ENCODE measurements at regions not wholly inside any gene's neighbourhood (a gene's known extent, or its start where the extent isn't known, plus 50 kb on each side); places are given as distances from the start of the nearest gene placed in this dataset.

- Histone ChIP-seq H3K27ac (ENCODE audit: low read depth in 1 of 2, low read length in 2 of 2) (peak overlapping the region; percentile 86 to 90), H3K9ac (ENCODE audit: low read depth in 1 of 2, low read length in 2 of 2) (peak overlapping the region; percentile 80 to 98), H3K9me3 (ENCODE audit: control insufficient read depth in 4 of 4, low read length in 3 of 4) (no peaks in the 10 kb centered on the region), H3K36me3 (ENCODE audit: control insufficient read depth in 4 of 4, insufficient read depth in 3 of 4, low read depth in 1 of 4, low read length in 3 of 4) (no peaks in the 10 kb centered on the region), H3K4me3 (ENCODE audit: low read depth in 1 of 3, low read length in 3 of 3) (peak overlapping the region; percentile 53 to 86 (median 84)), H3K4me1 (ENCODE audit: control insufficient read depth in 4 of 4, insufficient read depth in 4 of 4, low read length in 3 of 4) (peaks cover 0 to 20% (median 5%) of the 10 kb centered on the region in 4 donors), H3K27me3 (ENCODE audit: control insufficient read depth in 4 of 4, insufficient read depth in 4 of 4, low read length in 3 of 4) (no peaks in the 10 kb centered on the region)
- peak; percentile 82 for TF ChIP-seq YY1 (IDR thresholded peaks at IDR 0.05)
- peak in 1 of 2 donors; percentile 3 for TF ChIP-seq RXRA (IDR thresholded peaks at IDR 0.05)
- TF ChIP-seq GABPA (IDR thresholded peaks at IDR 0.05 in 1 of 2, conservative IDR thresholded peaks at IDR 0.05 in 1 of 2), result peak in 1 of 2 donors; percentile 55
- peak in 1 of 2 donors; percentile 2 for TF ChIP-seq HNF4A (conservative IDR thresholded peaks at IDR 0.05)
- TF ChIP-seq TAF1 (conservative IDR thresholded peaks at IDR 0.05), result peak; percentile 82
- no peak for TF ChIP-seq FOXA1 (IDR thresholded peaks at IDR 0.05)
- no peak for TF ChIP-seq ZBTB33 (IDR thresholded peaks at IDR 0.05)
- TF ChIP-seq, protein P1, sequence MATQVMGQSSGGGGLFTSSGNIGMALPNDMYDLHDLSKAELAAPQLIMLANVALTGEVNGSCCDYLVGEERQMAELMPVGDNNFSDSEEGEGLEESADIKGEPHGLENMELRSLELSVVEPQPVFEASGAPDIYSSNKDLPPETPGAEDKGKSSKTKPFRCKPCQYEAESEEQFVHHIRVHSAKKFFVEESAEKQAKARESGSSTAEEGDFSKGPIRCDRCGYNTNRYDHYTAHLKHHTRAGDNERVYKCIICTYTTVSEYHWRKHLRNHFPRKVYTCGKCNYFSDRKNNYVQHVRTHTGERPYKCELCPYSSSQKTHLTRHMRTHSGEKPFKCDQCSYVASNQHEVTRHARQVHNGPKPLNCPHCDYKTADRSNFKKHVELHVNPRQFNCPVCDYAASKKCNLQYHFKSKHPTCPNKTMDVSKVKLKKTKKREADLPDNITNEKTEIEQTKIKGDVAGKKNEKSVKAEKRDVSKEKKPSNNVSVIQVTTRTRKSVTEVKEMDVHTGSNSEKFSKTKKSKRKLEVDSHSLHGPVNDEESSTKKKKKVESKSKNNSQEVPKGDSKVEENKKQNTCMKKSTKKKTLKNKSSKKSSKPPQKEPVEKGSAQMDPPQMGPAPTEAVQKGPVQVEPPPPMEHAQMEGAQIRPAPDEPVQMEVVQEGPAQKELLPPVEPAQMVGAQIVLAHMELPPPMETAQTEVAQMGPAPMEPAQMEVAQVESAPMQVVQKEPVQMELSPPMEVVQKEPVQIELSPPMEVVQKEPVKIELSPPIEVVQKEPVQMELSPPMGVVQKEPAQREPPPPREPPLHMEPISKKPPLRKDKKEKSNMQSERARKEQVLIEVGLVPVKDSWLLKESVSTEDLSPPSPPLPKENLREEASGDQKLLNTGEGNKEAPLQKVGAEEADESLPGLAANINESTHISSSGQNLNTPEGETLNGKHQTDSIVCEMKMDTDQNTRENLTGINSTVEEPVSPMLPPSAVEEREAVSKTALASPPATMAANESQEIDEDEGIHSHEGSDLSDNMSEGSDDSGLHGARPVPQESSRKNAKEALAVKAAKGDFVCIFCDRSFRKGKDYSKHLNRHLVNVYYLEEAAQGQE (IDR thresholded peaks at IDR 0.05), result peak; percentile 70
- peak; percentile 78 for DNase-seq (ENCODE audit: low spot score)
- 10% methylated on average over 52 of the region's 52 CpGs for WGBS
These were observed 98.0 kb downstream of the INSIG2 start for GRCh38 chr2:118186110-118186857.

DNA sequence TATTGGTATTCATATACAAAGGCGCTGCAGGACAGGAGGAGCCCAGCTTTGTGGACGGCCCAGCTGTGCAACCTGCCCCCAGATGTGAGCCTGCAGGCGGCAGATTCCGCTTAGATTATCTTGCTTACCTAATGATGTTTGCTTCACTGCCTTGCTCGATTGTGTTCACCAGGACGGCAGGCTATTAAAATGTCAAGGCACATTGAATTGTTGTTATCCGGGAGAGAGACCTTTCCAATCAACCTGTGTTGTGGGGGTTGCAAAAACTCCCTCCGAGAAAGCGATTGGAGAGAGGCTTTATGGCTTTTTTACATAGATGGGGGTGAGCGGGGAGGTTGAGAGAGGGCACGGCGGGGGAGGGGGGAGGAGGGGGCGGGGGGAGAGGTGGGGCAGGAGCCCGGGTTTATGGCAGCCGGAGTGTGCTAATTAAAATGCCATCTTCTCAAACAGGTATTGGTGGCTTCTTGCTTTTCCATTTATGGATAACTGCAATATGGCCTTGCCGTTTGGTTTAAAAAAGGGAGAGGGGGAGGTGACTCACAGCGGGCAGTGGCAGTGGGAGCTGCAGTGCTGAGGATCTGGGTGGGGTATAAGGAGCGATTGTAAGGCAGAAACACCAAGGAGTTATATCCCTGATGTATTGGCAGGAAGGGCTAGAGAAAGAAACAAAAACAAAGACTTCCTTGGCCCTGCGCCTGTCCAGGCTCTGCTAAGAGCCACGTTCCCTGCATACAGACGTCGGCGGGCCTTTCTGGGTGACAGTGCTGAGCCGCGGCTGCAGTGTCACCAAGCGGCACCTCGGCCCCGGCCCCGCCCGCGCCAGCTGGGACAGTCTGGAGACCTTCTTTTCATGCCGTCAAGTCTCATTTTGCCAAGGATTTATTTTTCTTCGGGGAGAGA is 97.2 kb downstream of the INSIG2 start:
- Histone ChIP-seq H3K9ac (ENCODE audit: low read depth in 1 of 2, low read length in 2 of 2) (peak overlapping the region; percentile 80 to 98), H3K27me3 (ENCODE audit: control insufficient read depth in 4 of 4, insufficient read depth in 4 of 4, low read length in 3 of 4) (no peaks in the 10 kb centered on the region), H3K36me3 (ENCODE audit: control insufficient read depth in 4 of 4, insufficient read depth in 3 of 4, low read depth in 1 of 4, low read length in 3 of 4) (no peaks in the 10 kb centered on the region), H3K9me3 (ENCODE audit: control insufficient read depth in 4 of 4, low read length in 3 of 4) (no peaks in the 10 kb centered on the region), H3K4me1 (ENCODE audit: control insufficient read depth in 4 of 4, insufficient read depth in 4 of 4, low read length in 3 of 4) (peaks cover 0 to 23% (median 6%) of the 10 kb centered on the region in 4 donors), H3K27ac (ENCODE audit: low read depth in 1 of 2, low read length in 2 of 2) (peak overlapping the region; percentile 86 to 90), H3K4me3 (ENCODE audit: low read depth in 1 of 3, low read length in 3 of 3) (peak overlapping the region; percentile 53 to 86 (median 84))
- 14% methylated on average over 33 of the region's 33 CpGs for WGBS
- peak; percentile 61 for DNase-seq (ENCODE audit: low spot score)
- no peak for TF ChIP-seq JUND (IDR thresholded peaks at IDR 0.05)
- TF ChIP-seq TAF1 (conservative IDR thresholded peaks at IDR 0.05), result no peak
- TF ChIP-seq, protein P1 (IDR thresholded peaks at IDR 0.05), result peak; percentile 60
- TF ChIP-seq RXRA (IDR thresholded peaks at IDR 0.05), result peak in 1 of 2 donors; percentile 2
- peak; percentile 20 to 43 for TF ChIP-seq RAD21 (IDR thresholded peaks at IDR 0.05)

All from liver (tissue), 7 donors.